ENCODE measurements at regions not wholly inside any gene's neighbourhood (a gene's known extent, or its start where the extent isn't known, plus 50 kb on each side); places are given as distances from the start of the nearest gene placed in this dataset.

GRCh38 chr18:75931079-75931478, 503.6 kb upstream of the SMIM21 start:
- no peak for TF ChIP-seq CTCF (IDR thresholded peaks at IDR 0.05; ENCODE audit: insufficient read depth, low read length, poor library complexity, severe bottlenecking)
- no peak for TF ChIP-seq EZH2phosphoT487 (conservative IDR thresholded peaks at IDR 0.05; ENCODE audit: low read length)
